ENCODE measurements at regions not wholly inside any gene's neighbourhood (a gene's known extent, or its start where the extent isn't known, plus 50 kb on each side); places are given as distances from the start of the nearest gene placed in this dataset.

GRCh38 chr2:187959821-187960220, 331.9 kb upstream of the GULP1 start:
- peaks cover 0 to 4% (median 0%) of the 10 kb centered on the region in 4 donors for H3K4me1 ChIP-seq (ENCODE audit: control insufficient read depth in 4 of 4, insufficient read depth in 4 of 4, low read length in 3 of 4)
- no peaks in the 10 kb centered on the region for H3K27me3 ChIP-seq (ENCODE audit: control insufficient read depth in 4 of 4, insufficient read depth in 4 of 4, low read length in 3 of 4)
- TF ChIP-seq EGR1 (IDR thresholded peaks at IDR 0.05; ENCODE audit: low read depth in 2 of 2) (no peak), SP1 (IDR thresholded peaks at IDR 0.05) (no peak), RAD21 (IDR thresholded peaks at IDR 0.05) (no peak), GABPA (IDR thresholded peaks at IDR 0.05 in 1 of 2, conservative IDR thresholded peaks at IDR 0.05 in 1 of 2) (no peak), JUND (IDR thresholded peaks at IDR 0.05) (no peak), CTCF (IDR thresholded peaks at IDR 0.05; ENCODE audit: low read depth, low read length, missing input control) (no peak)
- TF ChIP-seq, protein P1, sequence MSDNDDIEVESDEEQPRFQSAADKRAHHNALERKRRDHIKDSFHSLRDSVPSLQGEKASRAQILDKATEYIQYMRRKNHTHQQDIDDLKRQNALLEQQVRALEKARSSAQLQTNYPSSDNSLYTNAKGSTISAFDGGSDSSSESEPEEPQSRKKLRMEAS (IDR thresholded peaks at IDR 0.05) = no peak
- TF ChIP-seq, protein P2, sequence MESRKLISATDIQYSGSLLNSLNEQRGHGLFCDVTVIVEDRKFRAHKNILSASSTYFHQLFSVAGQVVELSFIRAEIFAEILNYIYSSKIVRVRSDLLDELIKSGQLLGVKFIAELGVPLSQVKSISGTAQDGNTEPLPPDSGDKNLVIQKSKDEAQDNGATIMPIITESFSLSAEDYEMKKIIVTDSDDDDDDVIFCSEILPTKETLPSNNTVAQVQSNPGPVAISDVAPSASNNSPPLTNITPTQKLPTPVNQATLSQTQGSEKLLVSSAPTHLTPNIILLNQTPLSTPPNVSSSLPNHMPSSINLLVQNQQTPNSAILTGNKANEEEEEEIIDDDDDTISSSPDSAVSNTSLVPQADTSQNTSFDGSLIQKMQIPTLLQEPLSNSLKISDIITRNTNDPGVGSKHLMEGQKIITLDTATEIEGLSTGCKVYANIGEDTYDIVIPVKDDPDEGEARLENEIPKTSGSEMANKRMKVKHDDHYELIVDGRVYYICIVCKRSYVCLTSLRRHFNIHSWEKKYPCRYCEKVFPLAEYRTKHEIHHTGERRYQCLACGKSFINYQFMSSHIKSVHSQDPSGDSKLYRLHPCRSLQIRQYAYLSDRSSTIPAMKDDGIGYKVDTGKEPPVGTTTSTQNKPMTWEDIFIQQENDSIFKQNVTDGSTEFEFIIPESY (IDR thresholded peaks at IDR 0.05) = no peak
- DNase-seq (ENCODE audit: low spot score) = no peak
- no peak overlapping the region for H3K9ac ChIP-seq (ENCODE audit: low read depth in 1 of 2, low read length in 2 of 2)
- no peak overlapping the region for H3K27ac ChIP-seq (ENCODE audit: low read depth in 1 of 2, low read length in 2 of 2)
- H3K4me3 ChIP-seq (ENCODE audit: low read depth in 1 of 3, low read length in 3 of 3) = no peak overlapping the region
- no peaks in the 10 kb centered on the region for H3K9me3 ChIP-seq (ENCODE audit: control insufficient read depth in 4 of 4, low read length in 3 of 4)
- no peaks in the 10 kb centered on the region for H3K36me3 ChIP-seq (ENCODE audit: control insufficient read depth in 4 of 4, insufficient read depth in 3 of 4, low read depth in 1 of 4, low read length in 3 of 4)

GRCh38 chr2:187962538-187962937, 329.1 kb upstream of the GULP1 start:
- Histone ChIP-seq H3K27me3 (ENCODE audit: control insufficient read depth in 4 of 4, insufficient read depth in 4 of 4, low read length in 3 of 4) (no peaks in the 10 kb centered on the region), H3K9me3 (ENCODE audit: control insufficient read depth in 4 of 4, low read length in 3 of 4) (no peaks in the 10 kb centered on the region), H3K4me3 (ENCODE audit: low read depth in 1 of 3, low read length in 3 of 3) (no peak overlapping the region), H3K27ac (ENCODE audit: low read depth in 1 of 2, low read length in 2 of 2) (no peak overlapping the region), H3K4me1 (ENCODE audit: control insufficient read depth in 4 of 4, insufficient read depth in 4 of 4, low read length in 3 of 4) (no peaks in the 10 kb centered on the region), H3K36me3 (ENCODE audit: control insufficient read depth in 4 of 4, insufficient read depth in 3 of 4, low read depth in 1 of 4, low read length in 3 of 4) (no peaks in the 10 kb centered on the region), H3K9ac (ENCODE audit: low read depth in 1 of 2, low read length in 2 of 2) (no peak overlapping the region)
- WGBS = 83% methylated on average over 2 of the region's 2 CpGs
- TF ChIP-seq RAD21 (IDR thresholded peaks at IDR 0.05) = no peak
- no peak for TF ChIP-seq HNF4G (IDR thresholded peaks at IDR 0.05)
- no peak for TF ChIP-seq EGR1 (IDR thresholded peaks at IDR 0.05; ENCODE audit: low read depth in 2 of 2)
- no peak for TF ChIP-seq TAF1 (conservative IDR thresholded peaks at IDR 0.05)
- TF ChIP-seq YY1 (IDR thresholded peaks at IDR 0.05) = no peak
- no peak for TF ChIP-seq GABPA (IDR thresholded peaks at IDR 0.05 in 1 of 2, conservative IDR thresholded peaks at IDR 0.05 in 1 of 2)
- TF ChIP-seq, protein P3, sequence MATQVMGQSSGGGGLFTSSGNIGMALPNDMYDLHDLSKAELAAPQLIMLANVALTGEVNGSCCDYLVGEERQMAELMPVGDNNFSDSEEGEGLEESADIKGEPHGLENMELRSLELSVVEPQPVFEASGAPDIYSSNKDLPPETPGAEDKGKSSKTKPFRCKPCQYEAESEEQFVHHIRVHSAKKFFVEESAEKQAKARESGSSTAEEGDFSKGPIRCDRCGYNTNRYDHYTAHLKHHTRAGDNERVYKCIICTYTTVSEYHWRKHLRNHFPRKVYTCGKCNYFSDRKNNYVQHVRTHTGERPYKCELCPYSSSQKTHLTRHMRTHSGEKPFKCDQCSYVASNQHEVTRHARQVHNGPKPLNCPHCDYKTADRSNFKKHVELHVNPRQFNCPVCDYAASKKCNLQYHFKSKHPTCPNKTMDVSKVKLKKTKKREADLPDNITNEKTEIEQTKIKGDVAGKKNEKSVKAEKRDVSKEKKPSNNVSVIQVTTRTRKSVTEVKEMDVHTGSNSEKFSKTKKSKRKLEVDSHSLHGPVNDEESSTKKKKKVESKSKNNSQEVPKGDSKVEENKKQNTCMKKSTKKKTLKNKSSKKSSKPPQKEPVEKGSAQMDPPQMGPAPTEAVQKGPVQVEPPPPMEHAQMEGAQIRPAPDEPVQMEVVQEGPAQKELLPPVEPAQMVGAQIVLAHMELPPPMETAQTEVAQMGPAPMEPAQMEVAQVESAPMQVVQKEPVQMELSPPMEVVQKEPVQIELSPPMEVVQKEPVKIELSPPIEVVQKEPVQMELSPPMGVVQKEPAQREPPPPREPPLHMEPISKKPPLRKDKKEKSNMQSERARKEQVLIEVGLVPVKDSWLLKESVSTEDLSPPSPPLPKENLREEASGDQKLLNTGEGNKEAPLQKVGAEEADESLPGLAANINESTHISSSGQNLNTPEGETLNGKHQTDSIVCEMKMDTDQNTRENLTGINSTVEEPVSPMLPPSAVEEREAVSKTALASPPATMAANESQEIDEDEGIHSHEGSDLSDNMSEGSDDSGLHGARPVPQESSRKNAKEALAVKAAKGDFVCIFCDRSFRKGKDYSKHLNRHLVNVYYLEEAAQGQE (IDR thresholded peaks at IDR 0.05) = no peak
- no peak for TF ChIP-seq HNF4A (conservative IDR thresholded peaks at IDR 0.05)
- no peak for TF ChIP-seq FOXA2 (IDR thresholded peaks at IDR 0.05)
- no peak for TF ChIP-seq RXRA (IDR thresholded peaks at IDR 0.05)
- TF ChIP-seq ATF3 (IDR thresholded peaks at IDR 0.05) = no peak
- TF ChIP-seq JUND (IDR thresholded peaks at IDR 0.05) = no peak
- DNase-seq (ENCODE audit: low spot score) = no peak

Measured in liver (tissue), 8 donors.